ENCODE measurements at regions not wholly inside any gene's neighbourhood (a gene's known extent, or its start where the extent isn't known, plus 50 kb on each side); places are given as distances from the start of the nearest gene placed in this dataset.

- no peak for TF ChIP-seq CTCF (IDR thresholded peaks at IDR 0.05)
- no peak for TF ChIP-seq POLR2A (IDR thresholded peaks at IDR 0.05)
- intact Hi-C loops (cut with DNase I; ENCODE audit: low total_unique reads) = no loop called here
- H3K4me3 ChIP-seq (ENCODE audit: low read depth, poor library complexity, severe bottlenecking) = no peak overlapping the region
- no peak for DNase-seq (ENCODE audit: low spot score in 2 of 2)
- WGBS, 2 donors = 54 to 68% methylated on average over 4 of the region's 4 CpGs
These were observed 541.0 kb upstream of the SPTLC3 start for GRCh38 chr20:12467758-12468157.

- no peak overlapping the region for H3K4me3 ChIP-seq (ENCODE audit: low read depth, poor library complexity, severe bottlenecking)
- TF ChIP-seq CTCF (IDR thresholded peaks at IDR 0.05) (no peak), POLR2A (IDR thresholded peaks at IDR 0.05) (no peak)
- no peak for DNase-seq (ENCODE audit: low spot score in 2 of 2)
- intact Hi-C loops (cut with DNase I; ENCODE audit: low total_unique reads) = no loop called here
- WGBS, 2 donors = 81 to 91% methylated on average over 2 of the region's 2 CpGs
These were observed 526.1 kb upstream of the SPTLC3 start for GRCh38 chr20:12482661-12483060.

GRCh38 chr20:12502443-12502842, 506.3 kb upstream of the SPTLC3 start:
- no peak for DNase-seq (ENCODE audit: low spot score in 2 of 2)
- TF ChIP-seq CTCF (IDR thresholded peaks at IDR 0.05) = no peak
- WGBS, 2 donors = 57 to 61% methylated on average over 2 of the region's 2 CpGs
- intact Hi-C loops (cut with DNase I; ENCODE audit: low total_unique reads) = no loop called here
- H3K4me3 ChIP-seq (ENCODE audit: low read depth, poor library complexity, severe bottlenecking) = no peak overlapping the region

- DNase-seq (ENCODE audit: low spot score in 2 of 2) = no peak
- no peak overlapping the region for H3K4me3 ChIP-seq (ENCODE audit: low read depth, poor library complexity, severe bottlenecking)
- no peak for TF ChIP-seq CTCF (IDR thresholded peaks at IDR 0.05)
- no peak for TF ChIP-seq POLR2A (IDR thresholded peaks at IDR 0.05)
- intact Hi-C loops (cut with DNase I; ENCODE audit: low total_unique reads) = no loop called here
- WGBS, 2 donors = 88 to 93% methylated on average over 1 of the region's 1 CpG
These were observed 504.0 kb upstream of the SPTLC3 start for GRCh38 chr20:12504779-12505178.

- no peak for TF ChIP-seq CTCF (IDR thresholded peaks at IDR 0.05)
- TF ChIP-seq POLR2A (IDR thresholded peaks at IDR 0.05) = no peak
- no peak overlapping the region for H3K4me3 ChIP-seq (ENCODE audit: low read depth, poor library complexity, severe bottlenecking)
- no peak for DNase-seq (ENCODE audit: low spot score in 2 of 2)
- WGBS, 2 donors = 72 to 77% methylated on average over 3 of the region's 3 CpGs
- intact Hi-C loops (cut with DNase I; ENCODE audit: low total_unique reads) = no loop called here
These were observed 497.3 kb upstream of the SPTLC3 start for GRCh38 chr20:12511499-12511898.

- TF ChIP-seq CTCF (IDR thresholded peaks at IDR 0.05) = no peak
- no peak for TF ChIP-seq POLR2A (IDR thresholded peaks at IDR 0.05)
- intact Hi-C loops (cut with DNase I; ENCODE audit: low total_unique reads) = no loop called here
- DNase-seq (ENCODE audit: low spot score in 2 of 2) = no peak
- H3K4me3 ChIP-seq (ENCODE audit: low read depth, poor library complexity, severe bottlenecking) = no peak overlapping the region
- WGBS, 2 donors = 38 to 49% methylated on average over 1 of the region's 1 CpG
These were observed 496.0 kb upstream of the SPTLC3 start for GRCh38 chr20:12512755-12513154.

All from lower leg skin (tissue), 4 donors.